Mammary epithelial cell (primary cell): ENCODE measurements at regions not wholly inside any gene's neighbourhood (a gene's known extent, or its start where the extent isn't known, plus 50 kb on each side); places are given as distances from the start of the nearest gene placed in this dataset.

Experiments used
- CTCF ChIP-seq, 2 donors: IDR thresholded peaks in 1 of 2; conservative IDR thresholded peaks in 1 of 2; 2 replicates each; pipeline ENCODE4 v1.5.1; 2011 to 2012; ENCODE audit warnings: inconsistent platforms in 2 of 2, low read length in 2 of 2, mild to moderate bottlenecking in 2 of 2, control low read depth in 1 of 2, low read depth in 1 of 2; ENCODE audit not compliant: insufficient read depth in 1 of 2; ENCODE audit errors: extremely low read depth in 1 of 2
- EZH2 ChIP-seq: IDR thresholded peaks from 2 replicates; pipeline ENCODE4 v1.6.1; 2012; ENCODE audit warnings: low read length, inconsistent platforms, borderline replicate concordance

GRCh38 chr6:163675611-163676010 lies 261.1 kb downstream of the QKI start:
- TF ChIP-seq CTCF (conservative IDR thresholded peaks at IDR 0.05 in 1 of 2, IDR thresholded peaks at IDR 0.05 in 1 of 2; ENCODE audit: extremely low read depth in 1 of 2, insufficient read depth in 1 of 2, low read depth in 1 of 2, low read length in 2 of 2), result no peak
- TF ChIP-seq EZH2, result no peak
